HepG2 (cell line): ENCODE measurements at regions not wholly inside any gene's neighbourhood (a gene's known extent, or its start where the extent isn't known, plus 50 kb on each side); places are given as distances from the start of the nearest gene placed in this dataset.

Source experiments
- ATAC-seq: fragments of 200-7000 bp; cut with Tn5 transposase; 3 replicates; pipeline ENCODE4 v1.9.1; 2020; ENCODE audit warnings: mild to moderate bottlenecking, moderate library complexity
- BruUV-seq: library from RNA; stranded (reverse); fragments of 400-500 nt; replicated peaks from 2 replicates; lab custom pipeline; 2021; lab: Mats Ljungman, UMichigan
- CTCF ChIA-PET: fragments of 300-600 bp; formaldehyde crosslinking; extraction: SDS; loops from one replicate; lab custom pipeline; 2021; ENCODE audit warnings: low total read pairs, inconsistent platforms, low intra/inter-chr PET ratio; lab: Yijun Ruan, JAX
- POLR2A ChIA-PET: fragments of 350-600 bp; sonication (Branson Sonifier 250); formaldehyde crosslinking; loops from one replicate; lab custom pipeline; 2020; ENCODE audit warnings: antibody characterized with exemption, inconsistent platforms; lab: Yijun Ruan, JAX
- DNase-seq: peaks from one replicate; pipeline ENCODE4 v3.0.0-alpha.2; 2015; ENCODE audit warnings: low spot score
- FAIRE-seq: peaks from 3 replicates; lab custom pipeline; 2011; peaks lifted over from hg19 to GRCh38; lab: Jason Lieb, UNC
- H2AFZ ChIP-seq: one replicate; pipeline ENCODE4 v1.6.1; 2011; ENCODE audit warnings: low read length, inconsistent platforms
- H3K27ac ChIP-seq: fragments of 300-600 bp; 3 replicates; pipeline ENCODE4 v1.8.0; 2011; ENCODE audit warnings: mixed run types, mild to moderate bottlenecking, mixed read lengths, low read length, inconsistent platforms; ENCODE audit not compliant: insufficient read depth; ENCODE audit errors: extremely low read length
- H3K27me3 ChIP-seq, 2 experiments: fragments of 200-600 bp in 1 of 2; 2 replicates in 1 of 2; 3 replicates in 1 of 2; pipeline versions ENCODE4 v1.6.0 to v1.8.0; 2011; ENCODE audit warnings: low read length in 2 of 2, mild to moderate bottlenecking in 2 of 2, moderate library complexity in 2 of 2, inconsistent platforms in 1 of 2; ENCODE audit not compliant: insufficient read depth in 2 of 2, control insufficient read depth in 1 of 2
- H3K36me3 ChIP-seq, 2 experiments: fragments of 200-600 bp in 1 of 2; replicated peaks in 1 of 2; 2 replicates in 1 of 2; 3 replicates in 1 of 2; pipeline versions ENCODE4 v1.5.1 to v1.8.0; 2011; ENCODE audit warnings: low read length in 2 of 2, inconsistent platforms in 1 of 2; ENCODE audit not compliant: insufficient read depth in 2 of 2, control insufficient read depth in 1 of 2
- H3K4me1 ChIP-seq: 2 replicates; pipeline ENCODE4 v1.5.1; 2012; ENCODE audit warnings: low read length, inconsistent platforms; ENCODE audit not compliant: insufficient read depth
- H3K4me2 ChIP-seq: 2 replicates; pipeline ENCODE4 v1.6.0; 2011; ENCODE audit warnings: low read depth, low read length, inconsistent platforms
- H3K4me3 ChIP-seq, 3 experiments: fragments of 200-600 bp in 1 of 3; sonication (generic), shearing (Covaris generic) in 1 of 3; replicated peaks in 1 of 3; 2 replicates each; pipeline ENCODE4 v1.5.1; 2011 to 2016; ENCODE audit warnings: low read length in 3 of 3, inconsistent platforms in 2 of 3, low read depth in 2 of 3, mild to moderate bottlenecking in 2 of 3, control low read depth in 1 of 3, mixed read lengths in 1 of 3; ENCODE audit not compliant: insufficient read depth in 1 of 3
- H3K79me2 ChIP-seq: one replicate; pipeline ENCODE4 v1.6.1; 2011; ENCODE audit warnings: low read length, inconsistent platforms; ENCODE audit not compliant: insufficient read depth
- H3K9ac ChIP-seq: 2 replicates; pipeline ENCODE4 v1.6.0; 2011; ENCODE audit warnings: mild to moderate bottlenecking, low read depth, low read length, inconsistent platforms; ENCODE audit not compliant: insufficient read depth
- H3K9me3 ChIP-seq: 2 replicates; pipeline ENCODE4 v1.5.1; 2012; ENCODE audit warnings: mild to moderate bottlenecking, low read length
- H4K20me1 ChIP-seq: 2 replicates; pipeline ENCODE4 v1.6.0; 2011; ENCODE audit warnings: inconsistent platforms, mild to moderate bottlenecking, low read length, moderate library complexity; ENCODE audit not compliant: insufficient read depth
- MIER2 ChIP-seq: IDR thresholded peaks from 2 replicates; pipeline ENCODE4 v1.6.1; 2016; ENCODE audit warnings: missing biosample characterization, missing genetic modification reagents
- RNF219 ChIP-seq: sonication (generic); formaldehyde crosslinking; IDR thresholded peaks from 2 replicates; pipeline ENCODE4 v1.5.0; 2020; ENCODE audit warnings: mild to moderate bottlenecking, missing genetic modification reagents
- TFE3 ChIP-seq: IDR thresholded peaks from 2 replicates; pipeline ENCODE4 v1.6.1; 2016
- U2AF2 ChIP-seq: fragments of 200-400 bp; formaldehyde crosslinking; IDR thresholded peaks from 2 replicates; pipeline ENCODE4 v1.6.1; 2017; ENCODE audit warnings: low read depth, mild to moderate bottlenecking, low read length
- ZNF335 ChIP-seq: sonication (generic); formaldehyde crosslinking; IDR thresholded peaks from 2 replicates; pipeline ENCODE4 v1.4.0; 2020; ENCODE audit warnings: missing genetic modification reagents
- WGBS: methylation state at CpG from one replicate; pipeline ENCODE4 v1.1.6; 2017; ENCODE audit warnings: low lambda C conversion rate; 5-methylcytosine and 5-hydroxymethylcytosine counted together
- in situ Hi-C: cut with HindIII; loops from 2 replicates; pipeline ENCODE4 v1.10.0; 2017; ENCODE audit warnings: low pct_unique_long_range_greater_than_20kb; ENCODE audit not compliant: extremely low pct_ligation_motif_present
- intact Hi-C: fragments of 100-400 bp; cut with micrococcal nuclease; formaldehyde crosslinking; loops from one replicate; pipeline ENCODE4 v1.10.0; 2022; ENCODE audit not compliant: unreplicated experiment
- TF ChIP-seq, protein P1 (sequence below): sonication (generic); formaldehyde crosslinking; IDR thresholded peaks from 2 replicates; pipeline ENCODE4 v1.5.1; 2020; ENCODE audit warnings: mild to moderate bottlenecking, missing genetic modification reagents, borderline replicate concordance

GRCh38 chr5:112583166-112583565 lies 154.5 kb upstream of the APC start:
- CTCF ChIA-PET: no interaction called here
- no peak for TF ChIP-seq TFE3 (CRISPR knock-in tag)
- no peak for TF ChIP-seq ZNF335
- TF ChIP-seq, protein P1, sequence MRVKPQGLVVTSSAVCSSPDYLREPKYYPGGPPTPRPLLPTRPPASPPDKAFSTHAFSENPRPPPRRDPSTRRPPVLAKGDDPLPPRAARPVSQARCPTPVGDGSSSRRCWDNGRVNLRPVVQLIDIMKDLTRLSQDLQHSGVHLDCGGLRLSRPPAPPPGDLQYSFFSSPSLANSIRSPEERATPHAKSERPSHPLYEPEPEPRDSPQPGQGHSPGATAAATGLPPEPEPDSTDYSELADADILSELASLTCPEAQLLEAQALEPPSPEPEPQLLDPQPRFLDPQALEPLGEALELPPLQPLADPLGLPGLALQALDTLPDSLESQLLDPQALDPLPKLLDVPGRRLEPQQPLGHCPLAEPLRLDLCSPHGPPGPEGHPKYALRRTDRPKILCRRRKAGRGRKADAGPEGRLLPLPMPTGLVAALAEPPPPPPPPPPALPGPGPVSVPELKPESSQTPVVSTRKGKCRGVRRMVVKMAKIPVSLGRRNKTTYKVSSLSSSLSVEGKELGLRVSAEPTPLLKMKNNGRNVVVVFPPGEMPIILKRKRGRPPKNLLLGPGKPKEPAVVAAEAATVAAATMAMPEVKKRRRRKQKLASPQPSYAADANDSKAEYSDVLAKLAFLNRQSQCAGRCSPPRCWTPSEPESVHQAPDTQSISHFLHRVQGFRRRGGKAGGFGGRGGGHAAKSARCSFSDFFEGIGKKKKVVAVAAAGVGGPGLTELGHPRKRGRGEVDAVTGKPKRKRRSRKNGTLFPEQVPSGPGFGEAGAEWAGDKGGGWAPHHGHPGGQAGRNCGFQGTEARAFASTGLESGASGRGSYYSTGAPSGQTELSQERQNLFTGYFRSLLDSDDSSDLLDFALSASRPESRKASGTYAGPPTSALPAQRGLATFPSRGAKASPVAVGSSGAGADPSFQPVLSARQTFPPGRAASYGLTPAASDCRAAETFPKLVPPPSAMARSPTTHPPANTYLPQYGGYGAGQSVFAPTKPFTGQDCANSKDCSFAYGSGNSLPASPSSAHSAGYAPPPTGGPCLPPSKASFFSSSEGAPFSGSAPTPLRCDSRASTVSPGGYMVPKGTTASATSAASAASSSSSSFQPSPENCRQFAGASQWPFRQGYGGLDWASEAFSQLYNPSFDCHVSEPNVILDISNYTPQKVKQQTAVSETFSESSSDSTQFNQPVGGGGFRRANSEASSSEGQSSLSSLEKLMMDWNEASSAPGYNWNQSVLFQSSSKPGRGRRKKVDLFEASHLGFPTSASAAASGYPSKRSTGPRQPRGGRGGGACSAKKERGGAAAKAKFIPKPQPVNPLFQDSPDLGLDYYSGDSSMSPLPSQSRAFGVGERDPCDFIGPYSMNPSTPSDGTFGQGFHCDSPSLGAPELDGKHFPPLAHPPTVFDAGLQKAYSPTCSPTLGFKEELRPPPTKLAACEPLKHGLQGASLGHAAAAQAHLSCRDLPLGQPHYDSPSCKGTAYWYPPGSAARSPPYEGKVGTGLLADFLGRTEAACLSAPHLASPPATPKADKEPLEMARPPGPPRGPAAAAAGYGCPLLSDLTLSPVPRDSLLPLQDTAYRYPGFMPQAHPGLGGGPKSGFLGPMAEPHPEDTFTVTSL (CRISPR knock-in tag): no peak
- TF ChIP-seq RNF219: no peak
- no peak for TF ChIP-seq U2AF2
- no peak for TF ChIP-seq MIER2
- TF ChIP-seq, all 625 proteins: peak for 0
- Histone ChIP-seq H4K20me1 (no peaks in the 10 kb centered on the region), H3K4me1 (peaks cover 13% of the 10 kb centered on the region), H3K79me2 (no peaks in the 10 kb centered on the region), H3K9ac (no peak overlapping the region), H3K9me3 (no peaks in the 10 kb centered on the region), H3K4me2 (no peak overlapping the region), H2AFZ (no peak overlapping the region), H3K27me3 (peaks cover 0 to 1% of the 10 kb centered on the region in 2 experiments; a peak in 1 of 5 replicates), H3K4me3 (no peak overlapping the region), H3K27ac (no peak overlapping the region), H3K36me3 (no peaks in the 10 kb centered on the region)
- FAIRE-seq: no peak
- POLR2A ChIA-PET: no interaction called here
- in situ Hi-C loops (no loop called here), intact Hi-C loops (no loop called here)
- WGBS: 0% methylated on average over 4 of the region's 4 CpGs
- no TSS peak for BruUV-seq
- no peak for DNase-seq
- ATAC-seq: no peak
